ENCODE measurements at regions not wholly inside any gene's neighbourhood (a gene's known extent, or its start where the extent isn't known, plus 50 kb on each side); places are given as distances from the start of the nearest gene placed in this dataset.

- no peak for DNase-seq (ENCODE audit: low read depth, low spot score)
- no peaks in the 10 kb centered on the region for H3K27me3 ChIP-seq (ENCODE audit: control insufficient read depth, insufficient read depth, low read length)
- no TSS peak for BruUV-seq (replicated peaks)
- no peak overlapping the region for H3K27ac ChIP-seq (ENCODE audit: low read length)
- ChIA-PET POLR2A (no interaction called here), CTCF (no interaction called here)
- H3K36me3 ChIP-seq (ENCODE audit: control insufficient read depth, insufficient read depth, low read length), result no peaks in the 10 kb centered on the region; the same call in 1 of the 2 replicates
- in situ Hi-C loops (cut with HindIII; ENCODE audit: low pct_unique_long_range_greater_than_20kb, low sequenced_read_pairs) (no loop called here), intact Hi-C loops (cut with micrococcal nuclease; ENCODE audit: unreplicated experiment) (no loop called here)
- H3K9me3 ChIP-seq (ENCODE audit: control insufficient read depth, insufficient read depth, low read depth, low read length), result no peaks in the 10 kb centered on the region
- H3K4me1 ChIP-seq (ENCODE audit: control insufficient read depth, insufficient read depth, low read length), result no peaks in the 10 kb centered on the region
- TF ChIP-seq CTCF (IDR thresholded peaks at IDR 0.05), result no peak
- TF ChIP-seq REST (IDR thresholded peaks at IDR 0.05; ENCODE audit: insufficient read depth in 1 of 2, low read depth in 2 of 2, low read length in 1 of 2), result no peak
- TF ChIP-seq POLR2AphosphoS5 (IDR thresholded peaks at IDR 0.05; ENCODE audit: low read depth, low read length), result no peak
- no peak for TF ChIP-seq SIN3A (IDR thresholded peaks at IDR 0.05; ENCODE audit: borderline replicate concordance, insufficient read depth, low read depth, low read length)
- TF ChIP-seq TCF7L2 (IDR thresholded peaks at IDR 0.05; ENCODE audit: low read depth, low read length), result no peak
- H3K4me3 ChIP-seq (ENCODE audit: low read depth in 2 of 2, low read length in 2 of 2), result no peak overlapping the region
- ATAC-seq, result no peak
These were observed 1010.3 kb upstream of the TENM4 start for GRCh38 chr11:80451105-80451504.

GRCh38 chr11:80448709-80449108, 1007.9 kb upstream of the TENM4 start:
- no peak for DNase-seq (ENCODE audit: low read depth, low spot score)
- BruUV-seq (replicated peaks), result no TSS peak
- no peaks in the 10 kb centered on the region for H3K4me1 ChIP-seq (ENCODE audit: control insufficient read depth, insufficient read depth, low read length)
- H3K27me3 ChIP-seq (ENCODE audit: control insufficient read depth, insufficient read depth, low read length), result no peaks in the 10 kb centered on the region
- ATAC-seq, result no peak
- H3K36me3 ChIP-seq (ENCODE audit: control insufficient read depth, insufficient read depth, low read length), result no peaks in the 10 kb centered on the region; the same call in 1 of the 2 replicates
- intact Hi-C loops (cut with micrococcal nuclease; ENCODE audit: unreplicated experiment) (no loop called here), in situ Hi-C loops (cut with HindIII; ENCODE audit: low pct_unique_long_range_greater_than_20kb, low sequenced_read_pairs) (no loop called here)
- ChIA-PET POLR2A (no interaction called here), CTCF (no interaction called here)
- TF ChIP-seq CTCF (IDR thresholded peaks at IDR 0.05) (no peak), REST (IDR thresholded peaks at IDR 0.05; ENCODE audit: insufficient read depth in 1 of 2, low read depth in 2 of 2, low read length in 1 of 2) (no peak), POLR2AphosphoS5 (IDR thresholded peaks at IDR 0.05; ENCODE audit: low read depth, low read length) (no peak), SIN3A (IDR thresholded peaks at IDR 0.05; ENCODE audit: borderline replicate concordance, insufficient read depth, low read depth, low read length) (no peak), TCF7L2 (IDR thresholded peaks at IDR 0.05; ENCODE audit: low read depth, low read length) (no peak)
- H3K27ac ChIP-seq (ENCODE audit: low read length), result no peak overlapping the region
- H3K9me3 ChIP-seq (ENCODE audit: control insufficient read depth, insufficient read depth, low read depth, low read length), result no peaks in the 10 kb centered on the region
- H3K4me3 ChIP-seq (ENCODE audit: low read depth in 2 of 2, low read length in 2 of 2), result no peak overlapping the region

All from Panc1 (cell line).